ENCODE measurements at regions not wholly inside any gene's neighbourhood (a gene's known extent, or its start where the extent isn't known, plus 50 kb on each side); places are given as distances from the start of the nearest gene placed in this dataset.

GRCh38 chr2:226180281-226180884 is 619.2 kb downstream of the IRS1 start:
- TF ChIP-seq POLR2A (IDR thresholded peaks at IDR 0.05; ENCODE audit: low read depth, low read length) (no peak), POLR2AphosphoS5 (IDR thresholded peaks at IDR 0.05; ENCODE audit: low read depth, low read length) (no peak)

All from GM12892 (cell line).